ENCODE measurements at regions not wholly inside any gene's neighbourhood (a gene's known extent, or its start where the extent isn't known, plus 50 kb on each side); places are given as distances from the start of the nearest gene placed in this dataset.

DNA sequence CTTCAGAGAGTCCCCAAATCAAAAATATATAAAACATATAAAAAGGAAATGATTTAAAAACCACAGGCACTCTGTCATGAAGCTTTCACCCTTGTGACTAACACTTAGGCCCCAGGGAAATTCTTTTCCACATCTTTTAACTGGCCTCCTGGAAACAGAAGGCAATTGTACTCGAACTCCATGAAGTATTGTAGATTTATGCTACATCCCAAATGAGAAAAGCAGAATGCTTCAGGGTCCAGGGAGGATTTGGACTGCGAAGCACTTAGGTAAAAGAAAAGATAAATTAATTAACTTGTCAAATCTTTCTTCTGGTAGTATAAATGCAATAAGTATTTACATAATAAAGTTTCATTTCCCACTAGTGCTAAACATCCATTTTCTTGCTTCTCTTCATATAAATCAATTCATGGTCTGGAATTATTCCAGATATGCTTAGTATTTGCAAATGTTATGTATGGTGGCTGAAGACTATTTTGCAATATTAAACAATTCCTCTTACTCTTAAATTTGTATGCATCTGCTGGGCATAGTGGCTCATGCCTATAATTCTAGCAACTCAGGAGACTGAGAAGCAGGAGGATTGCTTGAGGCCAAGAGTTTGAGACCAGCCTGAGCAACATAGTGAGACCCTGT is 64.9 kb upstream of the ELL2 start:
- Mint-ChIP-seq H3K27ac (ENCODE audit: unreplicated experiment) (peak overlapping the region; percentile 60), H3K36me3 (ENCODE audit: low read depth) (no peaks in the 10 kb centered on the region), H3K27me3 (ENCODE audit: low read depth) (no peaks in the 10 kb centered on the region), H3K4me1 (ENCODE audit: low read depth) (peaks cover 42% of the 10 kb centered on the region), H3K9me3 (ENCODE audit: low read depth) (peaks cover 3% of the 10 kb centered on the region), H3K4me3 (ENCODE audit: unreplicated experiment) (no peak overlapping the region)
- TF ChIP-seq, protein P1, sequence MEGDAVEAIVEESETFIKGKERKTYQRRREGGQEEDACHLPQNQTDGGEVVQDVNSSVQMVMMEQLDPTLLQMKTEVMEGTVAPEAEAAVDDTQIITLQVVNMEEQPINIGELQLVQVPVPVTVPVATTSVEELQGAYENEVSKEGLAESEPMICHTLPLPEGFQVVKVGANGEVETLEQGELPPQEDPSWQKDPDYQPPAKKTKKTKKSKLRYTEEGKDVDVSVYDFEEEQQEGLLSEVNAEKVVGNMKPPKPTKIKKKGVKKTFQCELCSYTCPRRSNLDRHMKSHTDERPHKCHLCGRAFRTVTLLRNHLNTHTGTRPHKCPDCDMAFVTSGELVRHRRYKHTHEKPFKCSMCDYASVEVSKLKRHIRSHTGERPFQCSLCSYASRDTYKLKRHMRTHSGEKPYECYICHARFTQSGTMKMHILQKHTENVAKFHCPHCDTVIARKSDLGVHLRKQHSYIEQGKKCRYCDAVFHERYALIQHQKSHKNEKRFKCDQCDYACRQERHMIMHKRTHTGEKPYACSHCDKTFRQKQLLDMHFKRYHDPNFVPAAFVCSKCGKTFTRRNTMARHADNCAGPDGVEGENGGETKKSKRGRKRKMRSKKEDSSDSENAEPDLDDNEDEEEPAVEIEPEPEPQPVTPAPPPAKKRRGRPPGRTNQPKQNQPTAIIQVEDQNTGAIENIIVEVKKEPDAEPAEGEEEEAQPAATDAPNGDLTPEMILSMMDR (IDR thresholded peaks at IDR 0.05): no peak
- no peak for DNase-seq (ENCODE audit: low spot score)

DNA sequence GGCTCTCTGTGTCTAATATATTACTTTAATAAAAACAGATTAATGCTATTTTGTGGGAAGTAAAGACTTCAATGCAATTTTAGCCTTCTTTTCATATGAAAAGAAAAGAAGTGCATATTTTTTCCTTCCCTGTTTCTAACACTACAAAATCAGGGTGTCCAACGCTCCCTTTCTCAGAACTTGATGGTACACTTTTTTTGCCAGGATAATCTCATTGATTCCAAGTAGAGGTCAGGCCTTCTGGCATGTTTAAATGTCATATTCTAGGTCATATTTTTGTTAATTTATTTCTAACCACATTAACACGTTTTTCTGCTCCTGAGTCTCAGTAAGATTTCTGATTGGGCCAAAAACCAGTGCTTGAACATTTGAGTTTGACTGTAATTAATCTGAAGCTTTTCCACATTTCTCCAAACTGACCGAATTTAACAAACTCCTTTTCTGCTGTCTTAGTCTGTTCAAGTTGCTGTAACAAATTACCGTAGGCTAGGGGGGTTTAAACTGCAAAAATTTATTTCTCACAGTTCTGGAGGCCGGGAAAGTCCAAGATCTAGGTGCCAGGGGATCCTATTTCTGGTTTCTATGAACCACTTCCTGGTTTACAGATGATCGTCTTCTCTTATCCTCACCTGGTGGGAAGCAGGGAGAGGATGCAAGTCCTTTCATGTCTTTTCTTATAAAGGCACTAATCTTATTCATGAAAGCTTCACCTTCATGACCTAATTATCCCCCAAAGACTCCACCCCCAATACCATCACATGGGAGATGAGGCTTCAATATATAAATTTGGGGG is 63.2 kb upstream of the ELL2 start:
- H3K4me1 Mint-ChIP-seq (ENCODE audit: low read depth): peaks cover 42% of the 10 kb centered on the region
- no peak for DNase-seq (ENCODE audit: low spot score)

DNA sequence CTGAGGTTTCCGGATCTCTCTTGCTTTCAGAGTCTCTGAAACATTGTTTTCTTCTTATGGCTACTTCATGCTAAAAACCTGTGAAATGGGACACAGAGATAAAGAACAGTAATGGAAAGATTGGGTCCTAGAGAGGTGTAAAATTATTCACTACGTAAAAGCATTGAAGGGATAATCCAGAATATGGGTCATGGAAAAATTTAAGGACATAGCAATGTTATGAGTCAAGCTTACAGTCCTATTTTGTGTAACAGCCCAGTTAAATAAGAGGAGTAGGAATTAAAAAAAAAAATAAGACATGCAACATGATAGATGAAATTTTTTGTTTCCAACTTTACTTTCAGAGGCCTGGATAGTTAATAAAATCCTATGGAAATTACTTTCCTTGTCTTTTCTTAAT is 61.9 kb upstream of the ELL2 start:
- no peak for DNase-seq (ENCODE audit: low spot score)
- Mint-ChIP-seq H3K4me1 (ENCODE audit: low read depth) (peaks cover 46% of the 10 kb centered on the region), H3K36me3 (ENCODE audit: low read depth) (no peaks in the 10 kb centered on the region), H3K4me3 (ENCODE audit: unreplicated experiment) (no peak overlapping the region), H3K9me3 (ENCODE audit: low read depth) (peaks cover 3% of the 10 kb centered on the region), H3K27ac (ENCODE audit: unreplicated experiment) (peak overlapping the region; percentile 67), H3K27me3 (ENCODE audit: low read depth) (no peaks in the 10 kb centered on the region)
- TF ChIP-seq, protein P1 (IDR thresholded peaks at IDR 0.05): no peak

More for the DNA sequence above, 63.2 kb upstream of the ELL2 start:
- H3K36me3 Mint-ChIP-seq (ENCODE audit: low read depth): no peaks in the 10 kb centered on the region
- H3K27ac Mint-ChIP-seq (ENCODE audit: unreplicated experiment): peak overlapping the region; percentile 54
- H3K4me3 Mint-ChIP-seq (ENCODE audit: unreplicated experiment): no peak overlapping the region
- TF ChIP-seq, protein P1 (IDR thresholded peaks at IDR 0.05): no peak
- H3K9me3 Mint-ChIP-seq (ENCODE audit: low read depth): peaks cover 3% of the 10 kb centered on the region
- H3K27me3 Mint-ChIP-seq (ENCODE audit: low read depth): no peaks in the 10 kb centered on the region

DNA sequence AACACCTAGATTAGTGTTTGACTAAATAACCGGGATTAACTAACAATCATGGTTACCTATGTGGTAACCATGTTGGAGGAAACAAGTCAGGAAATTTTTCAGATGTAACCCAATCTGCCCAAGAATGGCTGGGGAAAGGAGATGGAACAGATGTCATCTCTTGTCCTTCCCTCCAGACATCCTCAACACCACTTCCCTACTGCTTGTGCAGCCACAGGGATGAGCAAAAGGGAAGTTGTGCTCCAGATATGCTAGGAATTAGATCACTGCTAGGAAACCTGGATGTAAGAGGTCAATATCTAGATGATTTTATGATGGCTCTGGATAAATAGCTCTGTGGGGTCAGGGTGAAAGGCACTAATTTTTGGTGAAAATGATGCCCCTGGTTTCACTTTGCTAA is 61.3 kb upstream of the ELL2 start:
- Mint-ChIP-seq H3K27ac (ENCODE audit: unreplicated experiment) (no peak overlapping the region), H3K36me3 (ENCODE audit: low read depth) (no peaks in the 10 kb centered on the region), H3K4me1 (ENCODE audit: low read depth) (peaks cover 52% of the 10 kb centered on the region), H3K9me3 (ENCODE audit: low read depth) (peaks cover 3% of the 10 kb centered on the region), H3K27me3 (ENCODE audit: low read depth) (no peaks in the 10 kb centered on the region), H3K4me3 (ENCODE audit: unreplicated experiment) (no peak overlapping the region)
- TF ChIP-seq, protein P1 (IDR thresholded peaks at IDR 0.05): no peak
- DNase-seq (ENCODE audit: low spot score): no peak

DNA sequence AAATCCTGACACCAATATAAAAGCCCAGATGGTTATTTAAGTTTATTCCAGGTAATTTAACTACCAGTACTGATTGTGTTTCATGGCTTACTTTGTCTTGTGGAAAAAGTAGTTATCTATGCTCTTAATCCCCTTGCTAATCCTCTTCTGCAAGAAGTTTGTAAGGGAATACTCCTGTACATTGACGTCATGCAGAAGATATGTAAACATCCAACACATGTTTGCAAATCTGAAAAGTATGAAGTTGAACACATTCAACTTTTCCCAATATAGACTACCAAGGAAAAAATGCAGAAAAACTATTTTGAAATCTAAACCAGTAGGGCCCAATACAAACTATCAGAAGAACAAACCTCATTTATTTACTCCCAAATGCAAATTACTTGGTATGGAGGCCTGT is 56.3 kb upstream of the ELL2 start:
- DNase-seq (ENCODE audit: low spot score): no peak
- Mint-ChIP-seq H3K27ac (ENCODE audit: unreplicated experiment) (peak overlapping the region; percentile 1), H3K4me1 (ENCODE audit: low read depth) (peaks cover 18% of the 10 kb centered on the region)

More for the DNA sequence above, 56.3 kb upstream of the ELL2 start:
- Mint-ChIP-seq H3K9me3 (ENCODE audit: low read depth) (no peaks in the 10 kb centered on the region), H3K4me3 (ENCODE audit: unreplicated experiment) (no peak overlapping the region), H3K36me3 (ENCODE audit: low read depth) (no peaks in the 10 kb centered on the region), H3K27me3 (ENCODE audit: low read depth) (no peaks in the 10 kb centered on the region)
- TF ChIP-seq, protein P1 (IDR thresholded peaks at IDR 0.05): no peak
